ENCODE measurements at regions not wholly inside any gene's neighbourhood (a gene's known extent, or its start where the extent isn't known, plus 50 kb on each side); places are given as distances from the start of the nearest gene placed in this dataset.

DNA sequence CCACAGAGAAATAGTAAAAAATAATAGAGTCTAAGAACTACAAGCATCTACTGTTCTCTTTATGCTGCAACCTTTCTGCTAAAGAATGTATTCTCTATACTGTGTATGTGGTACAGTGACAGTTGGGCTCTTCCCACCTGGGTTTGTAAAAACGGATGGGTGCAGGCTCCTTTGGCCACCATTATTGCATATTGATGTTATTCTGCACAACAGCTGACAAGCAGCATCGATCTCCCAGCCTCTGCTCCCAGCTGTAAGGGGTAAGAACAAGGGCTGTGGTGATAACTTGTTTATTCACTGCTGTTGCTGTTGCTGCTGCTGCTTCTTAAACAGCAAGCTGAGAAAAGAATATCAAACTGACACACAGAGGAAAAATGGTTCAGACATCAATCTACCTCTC lies 56.1 kb downstream of the KCNRG start:
- no peak for DNase-seq
- H2BK120ac ChIP-seq (ENCODE audit: low read depth, low read length) = 0 out of 2 replicates have a peak overlapping the region, but pooled peaks have one; percentile 12
- H4K20me1 ChIP-seq (ENCODE audit: insufficient read depth, low read length) = peaks cover 11% of the 10 kb centered on the region
- ATAC-seq (ENCODE audit: low read depth) = peak; percentile 57
- H4K8ac ChIP-seq (ENCODE audit: low read depth in 2 of 2, low read length in 2 of 2) = peak overlapping the region; percentile 13 to 33; a peak in 3 of 4 replicates
- no peak overlapping the region for H2AK9ac ChIP-seq (replicated peaks; ENCODE audit: low read depth, low read length, poor library complexity)
- H3K14ac ChIP-seq (replicated peaks; ENCODE audit: low read depth, low read length) = peak overlapping the region; percentile 50; the same call in 1 of the 2 replicates
- peak overlapping the region; percentile 34; the same call in 1 of the 2 replicates for H3K27ac ChIP-seq (ENCODE audit: insufficient read depth, low read length)
- H2BK20ac ChIP-seq (ENCODE audit: low read depth, low read length) = no peak overlapping the region
- H3K4me3 ChIP-seq (ENCODE audit: insufficient read depth, low read depth, low read length) = no peak overlapping the region; the same call in 1 of the 2 replicates
- WGBS, 2 experiments (ENCODE audit: extremely low coverage in 2 of 2, insufficient read length in 1 of 2) = no CpG with 5 or more reads among the region's 2 CpGs
- H3K18ac ChIP-seq (ENCODE audit: low read depth, low read length) = peak overlapping the region; percentile 12; the same call in 1 of the 2 replicates
- H3K4me2 ChIP-seq (ENCODE audit: low read depth, low read length) = peak overlapping the region; percentile 82
- dilution Hi-C loops (cut with HindIII; ENCODE audit: low sequenced_read_pairs, unreplicated experiment) = no loop called here
- H3K4me1 ChIP-seq (ENCODE audit: control insufficient read depth, insufficient read depth, low read length) = peaks cover 3% of the 10 kb centered on the region; the same call in 1 of the 2 replicates
- H3K36me3 ChIP-seq (ENCODE audit: control insufficient read depth, insufficient read depth, low read length) = peaks cover 11% of the 10 kb centered on the region
- H2AFZ ChIP-seq (replicated peaks; ENCODE audit: low read length, poor library complexity) = peak overlapping the region; percentile 1
- no peaks in the 10 kb centered on the region for H3K27me3 ChIP-seq (ENCODE audit: control insufficient read depth, insufficient read depth, low read length)
- 0 out of 2 replicates have a peak overlapping the region, but pooled peaks have one; percentile 1 for H3K4ac ChIP-seq (ENCODE audit: low read depth, low read length)
- ChIA-PET CTCF (no interaction called here), POLR2A (ENCODE audit: unreplicated experiment) (no interaction called here)
- in situ Hi-C loops (cut with MboI; ENCODE audit: low sequenced_read_pairs) = loop anchor here (5.0 kb wide), 1 partner anchor 64 kb away; no protein-coding TSS in a partner anchor
- H2AK5ac ChIP-seq (ENCODE audit: low read depth, low read length) = peak overlapping the region; percentile 48; the same call in 1 of the 2 replicates
- TF ChIP-seq CTCF (conservative IDR thresholded peaks at IDR 0.05; ENCODE audit: low read depth, low read length) (no peak), MXI1 (IDR thresholded peaks at IDR 0.05; ENCODE audit: borderline replicate concordance, low read depth, low read length) (no peak), RFX5 (IDR thresholded peaks at IDR 0.05; ENCODE audit: low read depth, low read length) (no peak), MAZ (IDR thresholded peaks at IDR 0.05; ENCODE audit: borderline replicate concordance, low read depth, low read length) (no peak), CEBPB (IDR thresholded peaks at IDR 0.05; ENCODE audit: low read depth, low read length) (no peak), MAFK (IDR thresholded peaks at IDR 0.05; ENCODE audit: low read depth, low read length) (no peak)
- TF ChIP-seq, protein P1, sequence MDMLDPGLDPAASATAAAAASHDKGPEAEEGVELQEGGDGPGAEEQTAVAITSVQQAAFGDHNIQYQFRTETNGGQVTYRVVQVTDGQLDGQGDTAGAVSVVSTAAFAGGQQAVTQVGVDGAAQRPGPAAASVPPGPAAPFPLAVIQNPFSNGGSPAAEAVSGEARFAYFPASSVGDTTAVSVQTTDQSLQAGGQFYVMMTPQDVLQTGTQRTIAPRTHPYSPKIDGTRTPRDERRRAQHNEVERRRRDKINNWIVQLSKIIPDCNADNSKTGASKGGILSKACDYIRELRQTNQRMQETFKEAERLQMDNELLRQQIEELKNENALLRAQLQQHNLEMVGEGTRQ (IDR thresholded peaks at IDR 0.05; ENCODE audit: low read depth, low read length) = no peak
- H3K9me1 ChIP-seq (ENCODE audit: insufficient read depth, low read length) = peaks cover 4% of the 10 kb centered on the region
- intact Hi-C loops (cut with micrococcal nuclease) = no loop called here
- H3K9ac ChIP-seq (ENCODE audit: low read depth, low read length) = peak overlapping the region; percentile 12; the same call in 1 of the 2 replicates
- H3K56ac ChIP-seq (ENCODE audit: extremely low read depth, insufficient read depth, low read length) = no peak overlapping the region
- H2BK5ac ChIP-seq (ENCODE audit: low read depth, low read length, poor library complexity, severe bottlenecking) = peak overlapping the region; percentile 6
- H3K79me1 ChIP-seq (ENCODE audit: low read depth in 1 of 2, low read length in 2 of 2) = peaks cover 5 to 16% of the 10 kb centered on the region in 2 experiments; a peak in 3 of 4 replicates
- no peaks in the 10 kb centered on the region for H3K9me3 ChIP-seq (ENCODE audit: control insufficient read depth, insufficient read depth, low read length)
- no TSS peak for BruUV-seq (replicated peaks)
- peak overlapping the region; percentile 69 for H4K5ac ChIP-seq (ENCODE audit: low read depth, low read length)
- H2BK15ac ChIP-seq (ENCODE audit: low read depth, low read length) = peak overlapping the region; percentile 27; the same call in 1 of the 3 replicates
- H4K91ac ChIP-seq (ENCODE audit: insufficient read depth, low read depth, low read length) = peak overlapping the region; percentile 66; the same call in 1 of the 2 replicates
- peak overlapping the region; percentile 75 for H3K23ac ChIP-seq (ENCODE audit: low read depth, low read length)
